ENCODE measurements at regions not wholly inside any gene's neighbourhood (a gene's known extent, or its start where the extent isn't known, plus 50 kb on each side); places are given as distances from the start of the nearest gene placed in this dataset.
"Not testable (repeated sequence)": the region's sequence is repeated elsewhere in the genome, so short reads cannot be mapped to it uniquely, and the experiment has no call there.

- no peak for FAIRE-seq
- WGBS, 2 donors, result 31 to 35% methylated on average over 2 of the region's 2 CpGs
Measured at GRCh38 chr1:105565006-105565405, 1491.5 kb upstream of the PRMT6 start.

DNA sequence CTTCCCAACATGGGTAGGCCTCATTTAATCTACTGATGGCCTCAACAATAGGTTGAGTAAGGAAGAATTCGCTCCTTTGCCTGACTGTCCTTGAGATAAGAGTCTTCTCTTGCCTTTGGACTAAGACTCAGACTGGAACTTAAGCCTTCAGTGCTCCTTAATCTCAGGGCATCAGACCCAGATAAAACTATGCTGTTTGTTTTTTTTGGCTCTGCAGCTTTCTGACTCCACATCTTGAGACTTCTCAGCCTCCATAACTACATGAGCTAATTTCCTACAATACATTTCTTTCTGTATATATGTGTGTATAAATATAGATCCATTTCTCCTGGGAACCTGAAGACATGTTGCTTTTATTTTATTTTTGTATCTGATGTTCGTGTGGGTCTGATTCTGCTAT lies 1470.7 kb upstream of the PRMT6 start:
- WGBS, 2 donors, result 22 to 48% methylated on average over 2 of the region's 2 CpGs
- DNase-seq (no peak), ATAC-seq (no peak), FAIRE-seq (no peak)
- Histone ChIP-seq H3K36me3 (no peaks in the 10 kb centered on the region), H3K9me3 (no peaks in the 10 kb centered on the region), H3K27me3 (no peaks in the 10 kb centered on the region), H3K4me3 (no peak overlapping the region), H3K4me1 (no peaks in the 10 kb centered on the region), H3K27ac (no peak overlapping the region)
- no peak for TF ChIP-seq CTCF (IDR thresholded peaks at IDR 0.05)
- intact Hi-C loops (cut with DNase I), result no loop called here

More at GRCh38 chr1:105565006-105565405, 1491.5 kb upstream of the PRMT6 start:
- Histone ChIP-seq H3K4me1 (no peaks in the 10 kb centered on the region), H3K9me3 (no peaks in the 10 kb centered on the region), H3K4me3 (no peak overlapping the region), H3K36me3 (no peaks in the 10 kb centered on the region), H3K27ac (no peak overlapping the region), H3K27me3 (no peaks in the 10 kb centered on the region)
- ATAC-seq (no peak), DNase-seq (no peak)
- TF ChIP-seq CTCF (IDR thresholded peaks at IDR 0.05), result no peak
- intact Hi-C loops (cut with DNase I), result no loop called here

GRCh38 chr1:105591681-105592080 lies 1464.8 kb upstream of the PRMT6 start:
- FAIRE-seq (no peak), ATAC-seq (no peak), DNase-seq (no peak)
- H3K4me1 ChIP-seq, result no peaks in the 10 kb centered on the region
- no peak overlapping the region for H3K4me3 ChIP-seq
- H3K36me3 ChIP-seq, result no peaks in the 10 kb centered on the region
- no peak for TF ChIP-seq CTCF (IDR thresholded peaks at IDR 0.05)
- no peaks in the 10 kb centered on the region for H3K27me3 ChIP-seq
- intact Hi-C loops (cut with DNase I), result no loop called here
- no peaks in the 10 kb centered on the region for H3K9me3 ChIP-seq
- WGBS, 2 donors, result 28 to 41% methylated on average over 1 of the region's 1 CpG
- H3K27ac ChIP-seq, result no peak overlapping the region

DNA sequence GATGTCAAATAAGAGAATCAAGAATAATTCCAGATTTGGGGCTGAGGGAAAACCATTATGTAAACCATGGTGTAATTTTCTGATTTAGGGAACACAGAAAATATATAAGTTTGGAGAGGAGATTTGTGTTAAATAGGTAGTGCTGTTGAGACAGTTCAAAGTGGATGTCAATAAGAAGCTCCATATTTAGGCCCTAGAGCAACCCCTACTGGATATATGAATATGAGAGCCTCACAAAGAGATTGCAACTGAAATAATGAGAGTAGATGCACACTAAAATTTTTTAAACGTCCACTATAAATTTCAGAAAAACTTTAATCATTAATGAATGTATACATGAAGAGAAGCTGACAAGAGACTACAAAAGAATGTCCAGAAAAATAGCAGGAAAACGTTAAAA lies 1447.8 kb upstream of the PRMT6 start:
- no peak for FAIRE-seq
- intact Hi-C loops (cut with DNase I), result no loop called here
- no peak overlapping the region for H3K27ac ChIP-seq
- no peak for TF ChIP-seq CTCF (IDR thresholded peaks at IDR 0.05)
- DNase-seq, result no peak
- ATAC-seq, result no peak
- 19 to 35% methylated on average over 2 of the region's 2 CpGs for WGBS, 2 donors
- no peaks in the 10 kb centered on the region for H3K27me3 ChIP-seq
- no peaks in the 10 kb centered on the region for H3K9me3 ChIP-seq
- H3K36me3 ChIP-seq, result no peaks in the 10 kb centered on the region
- H3K4me1 ChIP-seq, result no peaks in the 10 kb centered on the region
- no peak overlapping the region for H3K4me3 ChIP-seq

GRCh38 chr1:105626276-105626987 lies 1430.0 kb upstream of the PRMT6 start:
- no peak overlapping the region for H3K27ac ChIP-seq
- no peak for FAIRE-seq

GRCh38 chr1:105631153-105631744 lies 1425.2 kb upstream of the PRMT6 start:
- peak in 1 of 6 donors; percentile 42 for DNase-seq
- H3K4me1 ChIP-seq; ATAC-seq; H3K36me3 ChIP-seq; H3K27me3 ChIP-seq; H3K4me3 ChIP-seq; H3K9me3 ChIP-seq; intact Hi-C loops (cut with DNase I); H3K27ac ChIP-seq; FAIRE-seq: not testable (repeated sequence)
- 91 to 96% methylated on average over 26 to 36 of the region's 36 CpGs for WGBS, 2 donors

More at GRCh38 chr1:105626276-105626987, 1430.0 kb upstream of the PRMT6 start:
- Histone ChIP-seq H3K4me3 (no peak overlapping the region), H3K4me1 (no peaks in the 10 kb centered on the region), H3K27me3 (no peaks in the 10 kb centered on the region), H3K9me3 (no peaks in the 10 kb centered on the region), H3K36me3 (no peaks in the 10 kb centered on the region)
- ATAC-seq, result no peak
- WGBS, 2 donors, result 56 to 68% methylated on average over 6 of the region's 6 CpGs
- no peak for TF ChIP-seq CTCF (IDR thresholded peaks at IDR 0.05)
- DNase-seq, result no peak
- intact Hi-C loops (cut with DNase I), result no loop called here

Data from pancreas (tissue), 10 donors.